Thoracic aorta (tissue), 2 donors: ENCODE measurements at regions not wholly inside any gene's neighbourhood (a gene's known extent, or its start where the extent isn't known, plus 50 kb on each side); places are given as distances from the start of the nearest gene placed in this dataset.

ENCODE experiments used
- ATAC-seq: fragments of 150-250 bp; one replicate; pipeline ENCODE4 v1.8.0; 2017; ENCODE audit warnings: low read depth; ENCODE audit not compliant: insufficient number of reproducible peaks, low FRiP score
- DNase-seq: peaks from one replicate; pipeline ENCODE4 v3.0.0-alpha.2; 2020; ENCODE audit warnings: low spot score
- H3K27ac ChIP-seq, 2 donors: fragments of 200-600 bp; sonication (generic); 1 replicate in 1 of 2; 2 replicates in 1 of 2; pipeline ENCODE4 v1.5.1; 2016; ENCODE audit warnings: mild to moderate bottlenecking in 2 of 2, moderate library complexity in 2 of 2
- H3K27me3 ChIP-seq: fragments of 200-600 bp; sonication (generic); replicated peaks from 2 replicates; pipeline ENCODE4 v1.6.0; 2016; ENCODE audit warnings: mild to moderate bottlenecking; ENCODE audit not compliant: insufficient read depth
- H3K36me3 ChIP-seq: fragments of 200-600 bp; sonication (generic); one replicate; pipeline ENCODE4 v1.5.1; 2016
- H3K4me1 ChIP-seq, 2 donors: fragments of 200-600 bp; sonication (generic); 1 replicate in 1 of 2; 2 replicates in 1 of 2; pipeline versions ENCODE4 v1.5.1 to v1.6.0; 2016; ENCODE audit warnings: low read depth in 2 of 2, mild to moderate bottlenecking in 1 of 2; ENCODE audit not compliant: control insufficient read depth in 1 of 2
- H3K4me3 ChIP-seq: fragments of 200-600 bp; sonication (generic); 2 replicates; pipeline ENCODE4 v1.5.1; 2016; ENCODE audit warnings: mild to moderate bottlenecking
- H3K9me3 ChIP-seq: fragments of 200-600 bp; sonication (generic); 2 replicates; pipeline ENCODE4 v1.5.1; 2016
- CTCF ChIP-seq: fragments of 200-600 bp; sonication (generic); IDR thresholded peaks from one replicate; pipeline ENCODE4 v1.5.1; 2019; ENCODE audit warnings: antibody characterized with exemption

- no peak for TF ChIP-seq CTCF
- Histone ChIP-seq H3K4me3 (no peak overlapping the region), H3K9me3 (no peaks in the 10 kb centered on the region), H3K36me3 (no peaks in the 10 kb centered on the region), H3K27ac (no peak overlapping the region), H3K27me3 (no peaks in the 10 kb centered on the region), H3K4me1 (peaks cover 0 to 4% of the 10 kb centered on the region in 2 donors)
- no peak for DNase-seq
- no peak for ATAC-seq
Measured at GRCh38 chrY:7731651-7732050, 820.1 kb upstream of the AMELY start.

GRCh38 chrY:7730664-7731063, 819.1 kb upstream of the AMELY start:
- H3K9me3 ChIP-seq, result no peaks in the 10 kb centered on the region
- no peak for TF ChIP-seq CTCF
- H3K4me3 ChIP-seq, result no peak overlapping the region

DNA sequence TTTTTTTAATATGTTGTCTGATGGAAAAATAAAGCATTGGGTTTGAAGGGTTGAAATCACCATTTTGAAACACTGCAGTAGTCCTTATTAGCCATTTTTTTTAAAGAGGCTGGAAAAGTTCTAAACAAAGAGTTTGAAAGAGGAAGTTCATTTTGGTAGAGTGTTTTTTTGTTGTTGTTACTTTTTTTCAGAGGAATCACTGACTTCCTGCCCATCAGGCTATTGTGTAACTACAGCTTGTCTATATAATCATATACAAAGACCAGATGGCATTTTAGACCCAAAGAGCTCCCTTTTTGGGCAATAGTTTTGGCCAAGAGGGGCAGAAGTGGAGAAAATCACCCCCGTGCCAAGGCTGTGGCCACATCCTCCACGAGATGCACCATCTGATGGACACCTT, 818.5 kb upstream of the AMELY start:
- DNase-seq (no peak), ATAC-seq (no peak)
- no peak overlapping the region for H3K4me3 ChIP-seq

More at GRCh38 chrY:7730664-7731063, 819.1 kb upstream of the AMELY start:
- Histone ChIP-seq H3K27ac (no peak overlapping the region), H3K4me1 (peaks cover 0 to 4% of the 10 kb centered on the region in 2 donors), H3K27me3 (no peaks in the 10 kb centered on the region), H3K36me3 (no peaks in the 10 kb centered on the region)
- no peak for ATAC-seq
- DNase-seq, result no peak

DNA sequence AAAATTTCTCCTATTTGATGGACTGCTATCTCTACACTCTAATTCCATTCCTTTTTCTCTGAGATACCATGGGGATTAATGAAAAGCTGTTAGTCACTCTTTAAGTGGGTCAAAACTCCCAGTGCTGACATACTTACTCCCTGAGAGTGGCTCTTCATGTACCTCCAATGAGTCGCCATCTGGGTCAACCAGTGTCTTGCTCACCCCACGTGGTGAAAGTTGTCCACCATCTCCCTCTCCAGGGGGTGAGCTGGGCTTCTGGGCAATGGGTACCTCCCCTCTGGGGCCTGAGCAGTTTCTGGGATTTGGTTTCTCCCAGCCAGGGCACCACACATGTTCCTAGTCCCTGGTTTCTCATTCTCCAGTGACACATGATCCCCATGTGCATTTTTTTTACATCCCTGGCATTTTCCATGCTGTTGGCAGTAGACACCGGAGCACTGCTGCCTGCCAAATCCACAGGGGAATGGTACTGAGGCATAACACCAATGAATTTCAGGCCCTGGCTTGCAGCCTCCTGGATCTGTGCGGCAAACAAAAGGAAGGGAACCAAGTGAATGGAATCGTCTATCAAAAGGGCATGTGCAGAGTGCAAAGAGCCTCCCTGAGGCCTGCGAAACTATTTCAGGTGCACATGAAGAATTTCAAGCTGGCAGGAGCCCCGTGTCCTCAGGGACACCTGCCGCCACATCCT, 817.9 kb upstream of the AMELY start:
- DNase-seq (no peak), ATAC-seq (no peak)
- no peaks in the 10 kb centered on the region for H3K9me3 ChIP-seq
- H3K4me1 ChIP-seq, result peaks cover 0 to 4% of the 10 kb centered on the region in 2 donors
- peak overlapping the region in 1 of 2 donors; percentile 12 for H3K27ac ChIP-seq
- TF ChIP-seq CTCF, result no peak
- no peaks in the 10 kb centered on the region for H3K27me3 ChIP-seq
- H3K36me3 ChIP-seq, result no peaks in the 10 kb centered on the region
- H3K4me3 ChIP-seq, result no peak overlapping the region

More for the DNA sequence above, 818.5 kb upstream of the AMELY start:
- Histone ChIP-seq H3K27ac (peak overlapping the region in 1 of 2 donors; percentile 12), H3K4me1 (peaks cover 0 to 4% of the 10 kb centered on the region in 2 donors), H3K36me3 (no peaks in the 10 kb centered on the region), H3K27me3 (no peaks in the 10 kb centered on the region), H3K9me3 (no peaks in the 10 kb centered on the region)
- no peak for TF ChIP-seq CTCF

- peaks cover 0 to 4% of the 10 kb centered on the region in 2 donors for H3K4me1 ChIP-seq
- no peak for TF ChIP-seq CTCF
- H3K27me3 ChIP-seq, result no peaks in the 10 kb centered on the region
- no peaks in the 10 kb centered on the region for H3K36me3 ChIP-seq
- no peaks in the 10 kb centered on the region for H3K9me3 ChIP-seq
- no peak for DNase-seq
- H3K4me3 ChIP-seq, result no peak overlapping the region
- ATAC-seq, result no peak
- H3K27ac ChIP-seq, result no peak overlapping the region
Measured at GRCh38 chrY:7728935-7729317, 817.4 kb upstream of the AMELY start.
